Neural cell (in vitro differentiated cells): ENCODE measurements at regions not wholly inside any gene's neighbourhood (a gene's known extent, or its start where the extent isn't known, plus 50 kb on each side); places are given as distances from the start of the nearest gene placed in this dataset.

ENCODE experiments used
- H2AFZ ChIP-seq: fragments of 200-600, 300-800 bp; sonication (generic), shearing (Covaris generic); 2 replicates; pipeline ENCODE4 v1.6.0; 2014; ENCODE audit warnings: low read depth, mild to moderate bottlenecking, antibody characterized with exemption, low read length, moderate library complexity
- H3F3A ChIP-seq: fragments of 200-600 bp; shearing (Covaris generic); 2 replicates; pipeline ENCODE4 v1.6.1; 2016; ENCODE audit warnings: mild to moderate bottlenecking, moderate library complexity, mixed read lengths, antibody characterized with exemption, low read length; ENCODE audit not compliant: insufficient read depth, poor library complexity, severe bottlenecking
- H3K27ac ChIP-seq: fragments of 200-600, 300-800 bp; sonication (generic), shearing (Covaris generic); 2 replicates; pipeline ENCODE4 v1.5.1; 2014; ENCODE audit warnings: mild to moderate bottlenecking, low read length, moderate library complexity
- H3K27me3 ChIP-seq: fragments of 300-800, 200-600 bp; sonication (generic), shearing (Covaris generic); 2 replicates; pipeline ENCODE4 v1.6.0; 2014; ENCODE audit warnings: mild to moderate bottlenecking, low read depth, low read length, moderate library complexity; ENCODE audit not compliant: insufficient read depth
- H3K36me3 ChIP-seq: fragments of 300-800, 200-600 bp; sonication (generic), shearing (Covaris generic); 2 replicates; pipeline ENCODE4 v1.5.1; 2014; ENCODE audit warnings: mild to moderate bottlenecking, antibody characterized with exemption, low read length, moderate library complexity; ENCODE audit not compliant: insufficient read depth
- H3K4me2 ChIP-seq: fragments of 300-800, 200-600 bp; sonication (generic), shearing (Covaris generic); 2 replicates; pipeline ENCODE4 v1.6.0; 2014; ENCODE audit warnings: mild to moderate bottlenecking, low read length
- H3K4me3 ChIP-seq: fragments of 300-800, 200-600 bp; sonication (generic), shearing (Covaris generic); 2 replicates; pipeline ENCODE4 v1.5.1; 2014; ENCODE audit warnings: mild to moderate bottlenecking, low read length, moderate library complexity
- H3K79me2 ChIP-seq: fragments of 200-600 bp; shearing (Covaris generic); replicated peaks from 2 replicates; pipeline ENCODE4 v1.6.0; 2014; ENCODE audit warnings: mild to moderate bottlenecking, low read length, moderate library complexity; ENCODE audit not compliant: insufficient read depth
- H3K9ac ChIP-seq: fragments of 300-800, 200-600 bp; sonication (generic), shearing (Covaris generic); 2 replicates; pipeline ENCODE4 v1.6.1; 2016; ENCODE audit warnings: mild to moderate bottlenecking, low read length, mixed read lengths
- H3K9me2 ChIP-seq: fragments of 200-600 bp; shearing (Covaris generic); 2 replicates; pipeline ENCODE4 v1.6.1; 2016; ENCODE audit warnings: mild to moderate bottlenecking, low read length, mixed read lengths; ENCODE audit not compliant: insufficient read depth
- H3K9me3 ChIP-seq: fragments of 200-600, 300-800 bp; sonication (generic), shearing (Covaris generic); 2 replicates; pipeline ENCODE4 v1.6.1; 2016; ENCODE audit warnings: mild to moderate bottlenecking, mixed run types, low read length, moderate library complexity, mixed read lengths
- H4K20me1 ChIP-seq: fragments of 200-600 bp; shearing (Covaris generic); 2 replicates; pipeline ENCODE4 v1.6.1; 2016; ENCODE audit warnings: mild to moderate bottlenecking, mixed run types; ENCODE audit not compliant: insufficient read depth
- CTCF ChIP-seq: fragments of 450-650 bp; IDR thresholded peaks from 2 replicates; pipeline ENCODE4 v1.5.1; 2014; ENCODE audit warnings: antibody characterized with exemption, mild to moderate bottlenecking, moderate library complexity; ENCODE audit not compliant: poor library complexity, severe bottlenecking
- EP300 ChIP-seq: fragments of 450-650 bp; conservative IDR thresholded peaks from 2 replicates; pipeline ENCODE4 v1.6.1; 2014; ENCODE audit warnings: antibody characterized with exemption, mild to moderate bottlenecking, moderate library complexity; ENCODE audit not compliant: poor library complexity, severe bottlenecking
- EZH2 ChIP-seq: fragments of 200-600, 300-800 bp; shearing (Covaris generic), sonication (generic); IDR thresholded peaks from 2 replicates; pipeline ENCODE4 v1.6.1; 2014; ENCODE audit warnings: antibody characterized with exemption, low read length, borderline replicate concordance, mild to moderate bottlenecking; ENCODE audit not compliant: insufficient read depth, poor library complexity, severe bottlenecking
- MXI1 ChIP-seq: fragments of 450-650 bp; conservative IDR thresholded peaks from 2 replicates; pipeline ENCODE4 v1.6.1; 2014; ENCODE audit warnings: antibody characterized with exemption, mild to moderate bottlenecking; ENCODE audit not compliant: poor library complexity, severe bottlenecking
- POLR2AphosphoS5 ChIP-seq: IDR thresholded peaks from 2 replicates; pipeline ENCODE4 v1.6.1; 2012
- RAD21 ChIP-seq: fragments of 450-650 bp; conservative IDR thresholded peaks from 2 replicates; pipeline ENCODE4 v1.6.1; 2014; ENCODE audit warnings: antibody characterized with exemption, mild to moderate bottlenecking, moderate library complexity
- REST ChIP-seq: IDR thresholded peaks from 2 replicates; pipeline ENCODE4 v1.6.1; 2012; ENCODE audit warnings: borderline replicate concordance
- SMC3 ChIP-seq: fragments of 450-650 bp; conservative IDR thresholded peaks from 2 replicates; pipeline ENCODE4 v1.6.1; 2014; ENCODE audit warnings: antibody characterized with exemption, mild to moderate bottlenecking, moderate library complexity; ENCODE audit not compliant: poor library complexity
- TAF1 ChIP-seq: IDR thresholded peaks from 2 replicates; pipeline ENCODE4 v1.6.1; 2012; ENCODE audit warnings: low read depth

GRCh38 chr2:146952696-146953095, 892.1 kb upstream of the ACVR2A start:
- Histone ChIP-seq H4K20me1 (no peaks in the 10 kb centered on the region), H3K9ac (no peak overlapping the region), H3K27me3 (no peaks in the 10 kb centered on the region), H3K4me3 (no peak overlapping the region), H3K9me2 (no peaks in the 10 kb centered on the region), H3K27ac (no peak overlapping the region), H3F3A (no peaks in the 10 kb centered on the region), H3K79me2 (no peaks in the 10 kb centered on the region), H3K4me2 (no peak overlapping the region), H2AFZ (no peak overlapping the region), H3K9me3 (no peaks in the 10 kb centered on the region), H3K36me3 (no peaks in the 10 kb centered on the region)
- TF ChIP-seq EZH2 (no peak), SMC3 (no peak), RAD21 (no peak), REST (no peak), CTCF (no peak), EP300 (no peak), MXI1 (no peak), POLR2AphosphoS5 (no peak), TAF1 (no peak)

DNA sequence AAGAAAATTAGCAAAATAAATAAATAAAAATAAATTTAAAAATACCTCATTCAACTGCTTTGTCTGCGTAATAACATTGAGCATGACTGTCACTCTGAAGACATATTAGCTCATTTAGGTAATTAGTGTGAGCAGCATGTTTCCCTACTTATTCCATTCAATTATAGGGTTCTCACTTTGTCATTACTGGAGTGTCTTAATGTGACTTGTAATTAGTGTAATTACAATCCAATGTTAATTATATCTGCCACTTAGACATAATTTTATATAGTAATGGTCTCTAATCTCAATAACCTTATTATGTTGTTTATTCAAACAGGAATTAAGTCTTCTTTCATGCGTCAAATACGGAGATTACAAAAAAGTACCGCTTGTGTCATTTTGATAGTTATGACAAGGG, 893.9 kb upstream of the ACVR2A start:
- H3K27ac ChIP-seq = no peak overlapping the region
- no peak overlapping the region for H3K4me3 ChIP-seq
- TF ChIP-seq EP300 (no peak), SMC3 (no peak), RAD21 (no peak), EZH2 (no peak), POLR2AphosphoS5 (no peak), MXI1 (no peak), CTCF (no peak), REST (no peak), TAF1 (no peak)
- no peaks in the 10 kb centered on the region for H3K9me2 ChIP-seq
- no peaks in the 10 kb centered on the region for H4K20me1 ChIP-seq
- H3K79me2 ChIP-seq = no peaks in the 10 kb centered on the region
- H3K4me2 ChIP-seq = no peak overlapping the region
- H3K27me3 ChIP-seq = no peaks in the 10 kb centered on the region
- H3K36me3 ChIP-seq = peaks cover 3% of the 10 kb centered on the region
- no peak overlapping the region for H3K9ac ChIP-seq
- H2AFZ ChIP-seq = no peak overlapping the region
- no peaks in the 10 kb centered on the region for H3F3A ChIP-seq
- H3K9me3 ChIP-seq = no peaks in the 10 kb centered on the region
